Common myeloid progenitor, CD34-positive (primary cell): ENCODE measurements at regions not wholly inside any gene's neighbourhood (a gene's known extent, or its start where the extent isn't known, plus 50 kb on each side); places are given as distances from the start of the nearest gene placed in this dataset.

ENCODE experiments used
- CTCF ChIA-PET: fragments of 350-600 bp; sonication (Branson Sonifier 250); formaldehyde crosslinking; loops from one replicate; lab custom pipeline; 2021; ENCODE audit warnings: antibody characterized with exemption; lab: Charles Lee
- POLR2A ChIA-PET: fragments of 350-600 bp; sonication (Branson Sonifier 250); formaldehyde crosslinking; loops from one replicate; lab custom pipeline; 2021; ENCODE audit warnings: antibody characterized with exemption; lab: Charles Lee
- DNase-seq, 3 donors: peaks; one replicate each; pipeline versions ENCODE4 v3.0.0 to v3.0.0-alpha.2; 2013
- H3K27ac ChIP-seq, 2 experiments: 1 replicate in 1 of 2; 2 replicates in 1 of 2; pipeline ENCODE4 v1.7.0; 2013; ENCODE audit warnings: inconsistent platforms in 2 of 2, low read length in 2 of 2, mild to moderate bottlenecking in 2 of 2, low read depth in 1 of 2, moderate library complexity in 1 of 2; ENCODE audit not compliant: severe bottlenecking in 2 of 2, insufficient read depth in 1 of 2, poor library complexity in 1 of 2
- H3K27me3 ChIP-seq, 5 experiments: replicated peaks in 2 of 5; 1 replicate in 3 of 5; 2 replicates in 2 of 5; pipeline versions ENCODE4 v1.6.1 to v1.7.0; 2013; ENCODE audit warnings: low read length in 4 of 5, mild to moderate bottlenecking in 2 of 5, moderate library complexity in 2 of 5, inconsistent platforms in 1 of 5; ENCODE audit not compliant: insufficient read depth in 5 of 5, control insufficient read depth in 4 of 5
- H3K36me3 ChIP-seq, 4 experiments: 1 replicate in 2 of 4; 2 replicates in 2 of 4; pipeline versions ENCODE4 v1.6.1 to v1.7.0; 2013; ENCODE audit warnings: low read length in 3 of 4, control low read depth in 1 of 4, mild to moderate bottlenecking in 1 of 4; ENCODE audit not compliant: control insufficient read depth in 4 of 4, insufficient read depth in 4 of 4
- H3K4me1 ChIP-seq, 4 experiments: 1 replicate in 3 of 4; 2 replicates in 1 of 4; pipeline versions ENCODE4 v1.6.1 to v1.7.1; 2013; ENCODE audit warnings: low read length in 3 of 4, mild to moderate bottlenecking in 3 of 4, control low read depth in 1 of 4, inconsistent platforms in 1 of 4, moderate library complexity in 1 of 4; ENCODE audit not compliant: control insufficient read depth in 4 of 4, insufficient read depth in 4 of 4; ENCODE audit errors: control extremely low read depth in 1 of 4
- H3K4me3 ChIP-seq, 7 experiments: 1 replicate in 4 of 7; 2 replicates in 3 of 7; pipeline versions ENCODE4 v1.5.1 to v1.7.0; 2013; ENCODE audit warnings: mild to moderate bottlenecking in 7 of 7, low read length in 6 of 7, moderate library complexity in 6 of 7, inconsistent platforms in 2 of 7, low read depth in 2 of 7, control low read depth in 1 of 7; ENCODE audit not compliant: insufficient read depth in 4 of 7, control insufficient read depth in 1 of 7; ENCODE audit errors: extremely low read depth in 1 of 7
- H3K9me3 ChIP-seq, 5 experiments: 1 replicate in 4 of 5; 2 replicates in 1 of 5; pipeline versions ENCODE4 v1.6.1 to v1.7.1; 2013; ENCODE audit warnings: low read length in 4 of 5, mild to moderate bottlenecking in 2 of 5, inconsistent platforms in 1 of 5, low read depth in 1 of 5, moderate library complexity in 1 of 5; ENCODE audit not compliant: control insufficient read depth in 4 of 5, insufficient read depth in 2 of 5; ENCODE audit errors: control extremely low read depth in 1 of 5
- WGBS: methylation state at CpG from one replicate; pipeline ENCODE4 v1.1.5; 2013; ENCODE audit not compliant: insufficient coverage; 5-methylcytosine and 5-hydroxymethylcytosine counted together

DNA sequence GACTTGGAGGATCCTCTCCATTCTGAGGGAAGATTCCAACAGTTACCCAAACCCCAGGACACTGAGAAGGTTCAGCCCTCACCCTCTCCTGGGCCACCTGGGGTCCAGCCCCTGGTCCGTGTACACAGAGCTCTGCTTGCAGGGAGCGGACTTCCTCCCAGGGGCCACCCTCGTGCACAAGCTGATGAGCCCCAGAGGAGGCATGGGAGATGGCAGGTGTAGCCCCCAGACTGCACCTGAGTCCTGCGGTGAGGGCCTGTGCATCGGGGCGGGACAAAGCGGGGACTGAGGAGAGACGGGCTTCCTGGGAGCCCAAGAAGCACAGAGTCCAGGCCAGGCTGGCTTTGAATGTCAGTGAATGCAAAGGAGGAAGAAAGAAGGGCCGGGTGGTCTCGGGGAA lies 1374.9 kb downstream of the BRD1 start:
- H3K27ac ChIP-seq, result no peak overlapping the region
- 95% methylated on average over 7 of the region's 10 CpGs for WGBS
- H3K27me3 ChIP-seq, result peaks cover 0 to 45% (median 0%) of the 10 kb centered on the region in 5 experiments
- POLR2A ChIA-PET, result no interaction called here
- DNase-seq, result no peak
- no peaks in the 10 kb centered on the region for H3K36me3 ChIP-seq
- CTCF ChIA-PET, result no interaction called here
- peaks cover 0 to 8% (median 0%) of the 10 kb centered on the region in 5 experiments for H3K9me3 ChIP-seq
- H3K4me3 ChIP-seq, result no peak overlapping the region
- H3K4me1 ChIP-seq, result no peaks in the 10 kb centered on the region

- ChIA-PET POLR2A (no interaction called here), CTCF (interaction anchor here (1.2 kb wide), 1 partner anchor 1416 kb away, joined by 3 read pairs; no protein-coding TSS in a partner anchor)
- Histone ChIP-seq H3K27me3 (peaks cover 0 to 50% (median 0%) of the 10 kb centered on the region in 5 experiments), H3K36me3 (no peaks in the 10 kb centered on the region), H3K9me3 (peaks cover 0 to 9% (median 0%) of the 10 kb centered on the region in 5 experiments), H3K4me1 (no peaks in the 10 kb centered on the region), H3K27ac (no peak overlapping the region), H3K4me3 (no peak overlapping the region)
- WGBS, result 91% methylated on average over 11 of the region's 11 CpGs
- DNase-seq, result no peak
Observed at GRCh38 chr22:48451891-48452290, 1375.8 kb downstream of the BRD1 start.

- Histone ChIP-seq H3K36me3 (no peaks in the 10 kb centered on the region), H3K27me3 (peaks cover 0 to 58% (median 0%) of the 10 kb centered on the region in 5 experiments), H3K27ac (no peak overlapping the region), H3K4me3 (no peak overlapping the region), H3K4me1 (no peaks in the 10 kb centered on the region), H3K9me3 (peaks cover 0 to 9% (median 0%) of the 10 kb centered on the region in 5 experiments)
- POLR2A ChIA-PET, result no interaction called here
- no peak for DNase-seq
- CTCF ChIA-PET, result interaction anchor here (1.2 kb wide), 1 partner anchor 1414 kb away, joined by 3 read pairs; no protein-coding TSS in a partner anchor
- WGBS, result 21% methylated on average over 6 of the region's 13 CpGs
Observed at GRCh38 chr22:48450188-48450825, 1377.4 kb downstream of the BRD1 start.

GRCh38 chr22:48449466-48450187 lies 1378.0 kb downstream of the BRD1 start:
- H3K27me3 ChIP-seq, result peaks cover 0 to 58% (median 0%) of the 10 kb centered on the region in 5 experiments
- POLR2A ChIA-PET, result no interaction called here
- H3K36me3 ChIP-seq, result no peaks in the 10 kb centered on the region
- WGBS, result 85% methylated on average over 11 of the region's 15 CpGs
- CTCF ChIA-PET, result no interaction called here
- no peaks in the 10 kb centered on the region for H3K4me1 ChIP-seq
- no peak overlapping the region for H3K27ac ChIP-seq
- H3K4me3 ChIP-seq, result no peak overlapping the region
- peaks cover 0 to 9% (median 0%) of the 10 kb centered on the region in 5 experiments for H3K9me3 ChIP-seq
- DNase-seq, result no peak

DNA sequence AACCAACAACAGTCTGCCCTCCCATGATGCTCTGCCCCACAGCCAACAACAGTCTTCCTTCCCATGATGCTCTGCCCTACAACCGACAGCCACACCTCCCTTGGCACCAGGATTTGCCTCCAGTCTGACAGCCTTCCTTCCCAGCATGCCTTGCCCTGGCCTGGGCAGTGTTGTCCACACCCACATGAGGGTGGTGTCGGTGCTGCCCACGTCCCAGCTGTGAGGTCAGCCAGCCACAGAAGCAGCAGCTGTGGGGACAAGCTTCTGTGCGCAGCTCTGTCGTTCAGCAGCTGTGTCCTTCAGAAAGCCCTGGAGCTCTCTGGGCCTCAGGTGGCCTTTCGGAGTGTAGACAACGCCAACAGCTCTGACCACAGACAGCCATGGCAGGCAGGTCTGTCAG lies 1378.9 kb downstream of the BRD1 start:
- no peaks in the 10 kb centered on the region for H3K36me3 ChIP-seq
- DNase-seq, result no peak
- peaks cover 0 to 9% (median 0%) of the 10 kb centered on the region in 5 experiments for H3K9me3 ChIP-seq
- ChIA-PET CTCF (no interaction called here), POLR2A (no interaction called here)
- no peak overlapping the region for H3K4me3 ChIP-seq
- WGBS, result 99% methylated on average over 7 of the region's 7 CpGs
- peaks cover 0 to 65% (median 0%) of the 10 kb centered on the region in 5 experiments for H3K27me3 ChIP-seq
- H3K27ac ChIP-seq, result no peak overlapping the region
- H3K4me1 ChIP-seq, result no peaks in the 10 kb centered on the region

GRCh38 chr22:48445113-48445827 lies 1382.4 kb downstream of the BRD1 start:
- Histone ChIP-seq H3K27me3 (peaks cover 0 to 45% (median 0%) of the 10 kb centered on the region in 5 experiments), H3K36me3 (no peaks in the 10 kb centered on the region), H3K27ac (no peak overlapping the region), H3K4me1 (no peaks in the 10 kb centered on the region), H3K4me3 (no peak overlapping the region), H3K9me3 (peaks cover 0 to 9% (median 0%) of the 10 kb centered on the region in 5 experiments)
- POLR2A ChIA-PET, result no interaction called here
- DNase-seq, result no peak
- CTCF ChIA-PET, result no interaction called here
- WGBS, result 80% methylated on average over 11 of the region's 17 CpGs
